ENCODE measurements at regions not wholly inside any gene's neighbourhood (a gene's known extent, or its start where the extent isn't known, plus 50 kb on each side); places are given as distances from the start of the nearest gene placed in this dataset.

- TF ChIP-seq POLR2A (IDR thresholded peaks at IDR 0.05; ENCODE audit: low read depth, low read length): no peak
- no peak for TF ChIP-seq POLR2AphosphoS5 (IDR thresholded peaks at IDR 0.05; ENCODE audit: low read depth, low read length)
- TF ChIP-seq TAF1 (IDR thresholded peaks at IDR 0.05; ENCODE audit: borderline replicate concordance, low read depth, low read length): no peak
Measured at GRCh38 chr13:105773863-105774538, 761.5 kb downstream of the EFNB2 start.

Data from GM12892 (cell line).